ENCODE measurements at regions not wholly inside any gene's neighbourhood (a gene's known extent, or its start where the extent isn't known, plus 50 kb on each side); places are given as distances from the start of the nearest gene placed in this dataset.
"Not testable (repeated sequence)": the region's sequence is repeated elsewhere in the genome, so short reads cannot be mapped to it uniquely, and the experiment has no call there.

DNA sequence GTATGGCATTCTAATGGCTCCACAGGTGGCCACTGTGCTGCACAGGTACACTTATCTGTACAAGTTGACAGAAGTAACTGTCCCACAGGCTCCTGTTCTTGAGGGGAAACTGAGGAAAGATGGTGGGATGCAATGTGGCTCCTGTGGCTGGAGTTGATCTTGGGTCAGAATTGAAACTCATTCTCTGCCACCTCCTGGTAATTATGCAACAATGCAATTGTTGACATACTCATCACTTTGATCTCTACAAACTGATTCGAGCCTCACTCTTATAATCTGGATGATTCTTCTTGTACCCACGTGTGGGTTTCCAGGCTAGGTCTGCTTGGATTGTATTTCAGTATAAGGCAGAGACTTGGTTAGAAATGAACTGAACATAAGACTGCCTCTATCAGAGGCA lies 148.8 kb downstream of the CCNG2 start:
- no peak for DNase-seq (ENCODE audit: low read depth)

DNA sequence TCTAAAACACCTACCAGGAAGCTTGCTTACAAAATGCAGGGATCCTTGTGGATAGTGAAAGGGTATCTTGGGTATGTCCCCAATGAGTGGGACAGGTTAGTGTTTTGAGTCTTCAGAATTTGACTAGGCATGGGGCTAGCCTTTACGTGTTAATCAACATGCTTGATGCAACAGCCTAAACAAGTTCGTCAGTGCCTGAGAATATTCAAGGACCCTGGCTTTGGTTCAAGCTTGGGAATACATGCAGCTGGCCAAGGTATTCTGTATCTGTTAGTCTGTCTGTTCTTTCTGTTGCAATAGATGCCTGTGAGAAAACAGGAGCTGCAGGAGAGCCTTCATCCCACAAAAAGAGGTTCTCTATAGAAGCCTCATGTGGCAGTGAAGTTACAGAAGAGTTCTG lies 149.5 kb downstream of the CCNG2 start:
- DNase-seq (ENCODE audit: low read depth) = no peak

DNA sequence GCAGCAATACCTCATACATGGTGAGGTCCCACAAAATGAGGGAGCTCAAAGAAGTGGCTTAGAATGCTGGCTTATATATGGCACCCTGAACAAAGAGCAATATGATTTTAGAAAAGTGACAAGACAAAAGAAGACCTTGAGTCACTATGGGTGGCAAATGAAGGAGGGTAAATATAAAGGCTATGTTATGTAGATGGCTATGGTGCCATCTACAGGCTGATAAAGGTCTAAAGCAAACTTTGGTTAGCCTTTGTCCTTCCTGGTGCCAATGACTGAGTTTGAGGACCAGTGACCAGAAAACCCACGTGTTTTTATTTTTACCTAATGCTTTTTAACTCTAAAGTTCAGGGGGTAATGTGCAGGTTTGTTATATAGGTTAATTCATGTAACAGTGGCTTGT lies 151.8 kb downstream of the CCNG2 start:
- peak; percentile 43 for DNase-seq (ENCODE audit: low read depth)

DNA sequence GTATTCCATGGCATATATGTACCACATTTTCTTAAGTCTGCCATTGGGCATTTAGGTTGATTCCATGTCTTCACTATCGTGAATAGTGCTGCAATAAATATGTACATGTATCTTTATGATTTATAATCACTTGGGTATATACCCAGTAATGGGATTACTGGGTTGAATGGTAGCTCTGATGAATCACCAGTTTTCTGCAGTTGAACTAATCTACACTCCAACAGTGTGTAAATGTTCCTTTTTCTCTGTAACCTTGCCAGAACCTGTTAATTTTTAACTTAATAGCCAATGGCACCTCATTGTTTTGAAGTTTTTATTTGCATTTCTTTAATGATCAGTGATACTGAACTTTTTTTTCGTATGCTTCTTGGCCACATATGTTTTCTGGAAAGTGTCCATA lies 152.5 kb downstream of the CCNG2 start:
- no peak for DNase-seq (ENCODE audit: low read depth)

DNA sequence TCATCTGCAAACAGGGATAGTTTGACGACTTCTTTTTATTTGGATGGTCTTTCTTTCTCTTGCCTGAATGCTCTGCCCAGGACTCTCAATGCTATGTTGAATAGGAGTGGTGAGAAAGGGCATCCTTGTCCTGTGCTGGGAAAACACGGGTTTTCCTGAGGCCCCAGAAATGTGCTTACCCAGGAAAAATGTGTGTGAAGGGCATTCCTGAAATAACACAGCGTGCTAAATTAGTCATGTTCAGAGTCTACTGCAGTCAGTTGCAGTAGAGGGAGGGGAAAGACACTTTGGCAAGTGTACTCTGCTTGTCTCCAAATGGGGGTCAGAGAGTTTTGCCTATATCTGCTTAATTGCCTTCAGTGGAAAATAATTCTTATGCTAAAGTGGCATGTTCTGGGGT lies 153.9 kb downstream of the CCNG2 start:
- DNase-seq (ENCODE audit: low read depth) = peak; percentile 9

DNA sequence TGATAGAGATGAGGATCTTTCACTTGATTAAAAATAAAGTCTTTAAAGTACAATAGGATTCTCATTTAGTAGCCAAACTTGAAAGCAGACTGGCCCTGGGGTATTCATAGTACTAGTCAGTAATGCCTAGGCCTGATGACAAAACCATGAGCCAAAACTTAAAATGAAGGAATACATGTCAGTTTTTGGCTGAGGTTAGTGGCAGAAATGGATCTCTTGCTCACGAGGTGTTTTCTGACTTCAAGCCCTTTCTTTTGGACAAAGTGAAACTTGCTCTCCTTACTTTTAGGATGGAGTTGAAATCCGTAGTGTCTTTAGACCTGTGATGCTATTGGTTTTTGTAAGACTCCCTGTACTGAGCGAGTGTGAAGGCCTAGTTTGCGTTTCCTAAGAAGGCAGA lies 157.7 kb downstream of the CCNG2 start:
- no peak for DNase-seq (ENCODE audit: low read depth)

DNA sequence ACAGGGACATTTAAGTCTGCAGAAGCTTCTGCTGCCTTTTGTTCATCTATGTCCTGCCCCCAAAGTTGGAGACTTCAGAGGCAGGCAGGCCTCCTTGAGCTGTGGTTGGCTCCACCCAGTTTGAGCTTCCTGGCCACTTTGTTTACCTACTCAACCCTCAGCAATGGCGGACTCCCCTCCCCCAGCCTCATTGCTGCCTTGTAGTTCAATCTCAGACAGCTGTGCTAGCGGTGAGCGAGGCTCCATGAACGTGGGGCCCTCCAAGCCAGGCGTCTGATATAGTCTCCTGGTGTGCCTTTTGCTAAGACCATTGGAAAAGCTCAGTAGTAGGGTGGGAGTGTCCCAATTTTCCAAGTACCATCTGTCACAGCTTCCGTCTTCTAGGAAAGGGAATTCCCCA lies 170.1 kb downstream of the CCNG2 start:
- no peak for DNase-seq (ENCODE audit: low read depth)

DNA sequence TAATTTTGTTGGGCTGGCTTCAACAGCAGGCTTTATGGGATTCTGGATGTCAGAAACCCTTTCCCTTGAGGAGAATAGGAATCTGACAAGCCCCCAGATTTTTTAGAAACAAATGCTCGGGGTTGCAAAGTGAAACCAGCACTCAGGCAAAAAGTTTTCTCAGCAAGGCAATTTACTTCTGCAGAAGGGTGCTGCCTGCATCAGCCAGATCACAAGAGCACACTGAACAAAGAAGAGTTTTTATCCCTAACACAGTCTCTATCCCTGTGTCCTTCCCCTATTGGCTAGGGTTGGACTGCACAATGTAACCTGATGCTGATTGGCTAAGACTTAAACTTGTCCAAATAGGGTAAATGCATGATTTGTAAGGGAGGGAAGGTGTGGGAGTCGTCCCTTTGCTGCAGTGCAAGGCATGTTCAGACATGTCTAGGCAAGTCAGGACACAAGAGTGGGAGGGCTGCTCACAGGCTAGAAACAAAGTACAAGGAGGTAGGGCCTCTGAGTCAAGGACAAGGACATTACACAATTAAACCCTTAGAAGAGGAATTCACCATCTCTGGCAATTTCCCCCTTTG lies 175.8 kb downstream of the CCNG2 start:
- DNase-seq (ENCODE audit: low read depth) = peak; percentile 31

DNA sequence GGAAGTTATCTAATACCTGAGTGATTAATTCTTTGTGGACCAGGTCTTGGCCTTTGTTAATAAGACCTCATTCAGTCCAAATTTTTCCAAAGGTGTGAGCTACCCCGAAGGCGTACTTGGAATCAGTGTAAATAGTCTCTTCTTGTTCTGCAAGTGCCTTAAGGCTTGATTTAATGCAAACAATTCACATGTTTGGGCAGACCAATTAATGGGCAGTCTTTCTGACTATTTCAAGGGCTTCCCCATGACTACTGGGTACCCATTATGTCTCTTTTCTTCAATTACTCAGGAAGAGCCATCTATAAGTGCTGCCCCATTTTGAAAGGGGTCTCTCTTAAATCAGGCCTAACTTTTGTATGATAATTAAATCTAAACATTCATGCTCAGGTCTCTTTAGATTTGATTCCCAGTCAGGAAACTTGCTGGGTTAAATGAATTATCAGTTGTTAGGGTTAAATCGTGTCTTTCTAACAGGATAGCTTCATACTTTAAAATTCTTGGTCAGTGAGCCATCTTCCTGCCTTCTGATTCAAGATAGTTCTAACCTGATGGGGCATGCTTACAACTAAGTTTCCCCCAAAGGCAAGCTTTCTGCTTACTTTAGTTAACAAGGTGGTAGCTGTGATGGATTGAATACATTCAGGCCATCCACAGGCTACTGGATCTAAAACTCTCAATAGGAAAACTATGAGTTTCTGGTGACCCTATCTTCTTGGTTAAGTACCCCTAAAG lies 179.6 kb downstream of the CCNG2 start:
- DNase-seq (ENCODE audit: low read depth) = no peak

DNA sequence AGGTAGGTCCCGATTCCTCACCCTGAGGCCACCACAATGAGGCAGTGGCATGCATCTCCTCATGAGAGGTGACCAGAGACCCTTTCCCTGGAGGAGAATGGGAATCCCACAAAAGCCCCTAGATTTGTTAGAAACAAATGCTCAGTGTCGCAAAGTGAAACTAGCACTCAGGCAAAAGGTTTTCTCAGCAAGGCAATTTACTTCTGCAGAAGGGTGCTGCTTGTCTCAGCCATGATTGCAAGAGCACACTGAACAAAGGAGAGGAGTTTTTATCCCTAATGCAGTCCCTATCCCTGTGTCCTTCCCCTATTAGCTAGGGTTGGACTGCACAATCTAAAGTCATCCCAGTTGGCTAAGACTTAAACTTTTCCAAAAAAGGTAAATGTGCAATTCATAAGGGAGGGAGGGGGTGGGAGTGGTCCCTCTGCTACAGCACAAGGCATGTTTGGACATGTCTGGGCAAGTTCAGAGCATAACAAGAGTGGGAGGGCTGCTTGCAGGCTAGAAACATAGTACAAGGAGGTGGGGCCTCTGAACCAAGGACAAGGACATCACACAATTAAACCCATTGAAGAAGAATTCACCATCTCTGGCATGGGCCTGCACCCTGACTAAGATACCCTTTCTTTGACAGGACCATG lies 185.3 kb downstream of the CCNG2 start:
- DNase-seq (ENCODE audit: low read depth) = peak; percentile 10

DNA sequence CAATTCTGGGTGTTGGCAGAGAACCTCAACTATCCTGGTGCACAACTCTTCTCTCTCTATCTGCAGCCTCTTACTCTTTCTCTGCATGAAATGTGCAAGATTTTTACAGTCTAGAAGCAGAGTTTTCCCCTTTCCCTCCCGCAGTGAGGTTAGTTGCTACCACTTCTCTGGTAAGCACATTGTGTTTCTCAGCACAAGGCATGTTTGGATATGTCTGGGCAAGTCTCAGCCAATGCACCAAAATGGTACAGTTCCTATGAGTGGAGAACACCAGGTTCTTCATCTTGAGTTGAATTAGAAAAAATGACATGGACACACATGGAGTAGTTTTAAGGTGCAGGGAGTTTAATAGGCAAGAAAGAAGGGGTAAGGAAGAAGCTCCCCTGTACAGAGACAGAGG lies 187.0 kb downstream of the CCNG2 start:
- DNase-seq (ENCODE audit: low read depth) = no peak

DNA sequence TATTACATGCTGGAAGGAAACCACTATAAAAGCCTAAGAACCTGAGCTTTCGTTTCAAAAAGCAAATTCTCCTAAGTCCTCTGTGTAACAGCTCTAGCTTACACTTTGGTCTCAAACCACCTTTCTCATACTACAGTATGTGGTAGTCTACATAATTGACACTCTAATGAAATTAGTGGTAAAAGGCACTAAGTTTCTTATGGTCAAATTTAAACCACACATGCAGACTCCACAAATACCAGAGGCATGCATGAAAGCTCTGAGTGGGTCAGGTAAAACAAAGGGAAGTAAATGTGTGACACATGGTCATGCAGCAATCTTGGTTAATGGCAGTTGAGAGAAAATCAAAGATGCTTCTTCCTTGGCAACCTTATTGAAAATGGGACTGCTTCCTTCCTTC lies 187.8 kb downstream of the CCNG2 start:
- DNase-seq (ENCODE audit: low read depth) = no peak

DNA sequence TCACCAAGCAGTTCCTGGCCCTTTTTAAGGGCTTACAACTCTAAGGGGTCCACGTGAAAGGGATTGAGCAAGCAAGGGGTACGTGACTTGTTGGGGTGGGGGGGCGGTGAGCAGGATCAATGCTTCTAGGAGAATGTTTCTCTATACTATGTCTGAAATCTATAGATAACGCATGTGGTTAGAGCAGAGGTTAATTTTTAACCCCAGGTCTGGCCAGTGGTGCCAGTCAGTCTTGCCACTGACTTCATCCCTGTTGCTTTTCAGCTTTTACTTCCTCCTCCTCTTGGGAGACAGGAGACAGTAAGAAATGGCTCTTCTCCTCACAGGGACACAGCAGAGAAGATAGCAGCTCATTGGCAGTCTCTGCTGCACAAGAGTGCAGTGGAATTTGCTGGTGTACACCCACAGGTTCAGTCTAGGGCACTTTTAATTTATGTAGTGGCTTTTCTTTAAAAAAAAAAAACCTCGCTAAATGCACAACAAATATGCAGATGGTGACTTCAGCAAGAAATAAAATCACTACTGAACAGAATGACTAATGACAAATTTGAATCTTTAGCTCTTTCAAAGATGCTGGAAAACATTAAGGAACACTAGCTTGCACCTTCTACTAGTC lies 190.5 kb downstream of the CCNG2 start:
- DNase-seq (ENCODE audit: low read depth) = no peak

DNA sequence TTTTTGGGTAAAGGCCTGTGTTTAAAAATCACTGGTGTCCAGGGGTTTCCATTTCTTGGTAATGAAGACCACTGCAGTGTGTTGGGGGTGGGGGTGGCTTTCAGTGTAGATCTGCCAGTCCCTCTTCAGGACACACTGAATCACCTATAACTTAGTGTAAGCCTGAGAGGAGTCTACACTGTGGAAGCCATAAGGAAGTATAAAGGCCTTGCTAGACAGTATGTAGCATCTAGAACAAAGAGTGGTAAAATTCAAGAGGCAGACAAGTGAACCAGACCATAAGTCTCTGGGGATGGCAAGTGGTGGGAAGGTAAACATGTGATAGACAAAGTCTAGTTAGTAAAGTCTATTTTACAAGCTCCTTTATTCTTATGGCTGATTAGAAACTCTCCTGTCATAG lies 191.8 kb downstream of the CCNG2 start:
- DNase-seq (ENCODE audit: low read depth) = no peak

DNA sequence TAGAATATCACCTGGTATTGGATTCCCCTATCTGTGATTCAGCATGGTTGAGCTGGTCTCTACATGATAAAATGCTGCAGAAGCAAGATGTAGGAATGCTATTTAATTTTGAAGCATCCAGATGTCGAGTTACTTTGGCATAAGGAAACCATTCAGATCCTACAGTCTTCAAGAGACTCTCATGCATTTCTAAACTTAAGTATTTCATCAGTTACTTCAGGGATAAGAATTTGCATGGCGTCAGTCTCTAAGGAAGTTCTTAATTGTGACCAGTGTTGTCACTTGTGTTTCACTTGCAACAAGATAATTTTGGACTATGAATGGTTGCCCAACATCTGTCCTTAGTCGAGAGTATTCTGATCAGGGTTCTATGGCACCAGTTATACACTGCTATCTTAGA lies 192.4 kb downstream of the CCNG2 start:
- no peak for DNase-seq (ENCODE audit: low read depth)

DNA sequence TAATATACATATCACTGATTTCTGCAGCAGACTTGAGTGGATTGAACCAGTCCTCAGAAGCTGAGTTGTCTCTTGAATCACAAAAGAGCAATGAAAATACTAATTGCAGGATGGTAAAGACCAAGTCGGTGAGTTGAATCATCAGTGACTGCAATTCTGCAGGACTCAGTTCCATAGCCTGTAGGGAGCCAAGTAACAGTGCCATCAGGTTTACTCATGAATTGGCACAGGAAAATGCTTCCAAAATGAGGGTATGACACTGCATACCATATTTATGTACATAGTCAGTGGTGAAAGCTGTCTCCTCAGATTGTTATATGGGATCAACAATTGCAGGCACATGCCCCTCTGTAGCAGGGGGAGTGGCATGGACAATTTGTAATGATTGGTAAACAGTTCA lies 192.8 kb downstream of the CCNG2 start:
- peak; percentile 11 for DNase-seq (ENCODE audit: low read depth)

DNA sequence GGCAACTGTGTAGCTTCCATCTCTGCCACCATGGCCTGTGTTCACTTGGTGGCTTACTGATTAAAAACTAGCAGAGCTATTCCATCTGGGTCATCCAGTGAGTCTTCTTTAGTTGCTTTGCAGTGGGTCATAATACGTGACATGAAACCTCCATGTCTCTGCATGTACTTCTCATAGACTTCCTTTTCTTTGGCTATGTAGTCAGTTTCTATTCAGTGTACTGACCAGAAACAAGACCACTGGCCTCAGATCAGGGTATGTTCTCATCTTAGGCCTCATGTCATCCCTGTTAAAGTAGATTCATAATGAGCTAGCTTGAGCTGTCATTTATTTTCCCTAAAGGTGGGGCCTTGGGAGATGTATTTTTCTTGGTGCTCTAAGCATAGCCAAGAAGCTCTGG lies 195.2 kb downstream of the CCNG2 start:
- no peak for DNase-seq (ENCODE audit: low read depth)

DNA sequence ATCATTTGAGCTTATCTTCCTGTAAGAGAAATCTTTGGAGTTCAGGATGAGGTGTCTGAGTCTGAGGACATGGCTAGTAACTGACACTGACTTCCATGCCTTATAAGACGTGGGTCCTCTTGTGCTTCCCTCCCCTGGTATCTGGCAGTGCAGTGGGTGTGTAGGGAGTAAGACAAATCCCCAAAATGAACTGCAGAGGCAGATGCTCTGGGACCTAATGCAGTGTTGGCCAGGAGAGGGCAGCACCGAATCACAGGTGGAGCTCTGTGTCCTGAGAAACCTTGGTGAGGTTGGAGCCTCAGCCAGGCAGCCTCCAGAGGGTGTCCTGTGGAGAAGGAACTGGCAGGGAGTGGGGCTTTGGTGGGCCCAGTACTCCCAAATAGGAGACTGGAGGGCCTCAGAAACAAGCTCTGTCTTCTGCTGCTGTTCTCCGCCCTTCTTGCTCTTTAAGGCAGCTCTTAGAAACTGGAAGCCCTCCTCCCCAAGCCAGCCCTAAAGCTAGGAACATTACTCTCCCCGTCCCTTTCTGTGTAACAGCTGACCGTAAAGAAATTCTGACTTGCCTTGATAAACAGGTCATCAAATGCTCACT lies 196.8 kb downstream of the CCNG2 start:
- not testable (repeated sequence) for DNase-seq (ENCODE audit: low read depth)

DNA sequence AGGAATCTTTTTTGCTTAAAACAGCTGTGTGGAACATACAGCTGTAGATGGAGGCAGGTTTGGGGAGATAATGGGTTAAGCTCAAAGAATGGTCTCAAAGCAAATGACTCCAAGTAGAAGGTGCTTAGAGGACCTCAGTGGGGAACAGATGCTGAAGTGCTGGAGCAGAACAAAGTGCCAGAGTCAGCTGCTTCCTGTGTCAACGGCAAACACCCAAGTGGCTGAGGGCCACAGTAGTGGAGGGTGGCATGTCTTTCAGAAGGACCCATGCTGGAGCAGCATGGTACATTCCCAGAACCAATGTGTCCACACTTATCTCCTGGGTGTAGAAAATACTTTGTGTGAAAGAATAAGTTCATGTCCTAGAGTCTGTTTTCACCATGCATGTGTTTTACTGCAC lies 197.5 kb downstream of the CCNG2 start:
- no peak for DNase-seq (ENCODE audit: low read depth)

DNA sequence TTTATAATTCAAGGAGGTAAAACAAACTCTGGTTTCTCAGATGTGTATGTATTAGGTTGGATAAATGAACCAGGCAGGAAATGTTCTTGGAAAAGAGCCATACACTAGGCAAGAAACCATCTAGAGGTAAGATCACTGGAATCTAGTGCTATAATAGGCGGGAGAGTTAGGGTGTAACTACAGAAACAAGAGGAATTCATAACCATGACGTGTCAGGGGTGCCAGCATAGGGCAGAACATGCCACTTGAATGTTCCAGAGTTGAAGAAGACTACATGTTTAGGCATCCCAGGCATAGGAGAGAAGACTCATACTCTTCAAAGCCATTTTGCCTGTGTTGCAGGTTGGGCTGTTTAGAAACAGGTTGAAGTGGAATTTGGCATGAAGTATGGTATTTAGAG lies 198.7 kb downstream of the CCNG2 start:
- DNase-seq (ENCODE audit: low read depth) = no peak

DNA sequence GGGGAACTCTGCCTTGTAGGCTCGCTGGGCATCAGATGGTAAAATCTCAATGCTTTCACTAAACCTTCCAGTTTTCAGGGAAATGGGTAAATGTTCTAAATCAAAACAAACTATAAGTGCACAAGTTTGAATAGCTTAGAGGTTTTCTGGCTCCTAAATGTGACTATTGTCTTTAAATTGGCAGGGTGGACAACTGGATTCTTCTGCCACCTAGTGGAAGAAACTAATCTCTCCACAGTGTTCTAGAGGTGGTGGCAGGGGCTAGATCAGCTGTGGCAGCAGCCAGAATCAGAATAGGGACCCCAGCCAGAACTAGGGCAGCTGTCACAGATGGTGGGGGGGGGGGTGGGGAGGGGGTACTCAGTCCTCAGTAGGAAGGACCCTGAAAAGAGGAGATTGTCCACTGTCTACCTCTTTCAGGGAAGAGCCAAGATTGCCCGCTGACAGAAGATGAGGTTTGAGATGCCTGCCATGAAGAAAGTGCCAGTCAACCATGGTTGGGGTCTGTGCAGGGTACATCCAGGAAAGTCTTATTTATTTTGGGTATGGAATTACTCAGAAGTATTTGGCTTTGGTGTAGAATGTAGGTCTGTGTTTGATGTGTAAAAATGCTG lies 201.4 kb downstream of the CCNG2 start:
- DNase-seq (ENCODE audit: low read depth) = peak; percentile 19

DNA sequence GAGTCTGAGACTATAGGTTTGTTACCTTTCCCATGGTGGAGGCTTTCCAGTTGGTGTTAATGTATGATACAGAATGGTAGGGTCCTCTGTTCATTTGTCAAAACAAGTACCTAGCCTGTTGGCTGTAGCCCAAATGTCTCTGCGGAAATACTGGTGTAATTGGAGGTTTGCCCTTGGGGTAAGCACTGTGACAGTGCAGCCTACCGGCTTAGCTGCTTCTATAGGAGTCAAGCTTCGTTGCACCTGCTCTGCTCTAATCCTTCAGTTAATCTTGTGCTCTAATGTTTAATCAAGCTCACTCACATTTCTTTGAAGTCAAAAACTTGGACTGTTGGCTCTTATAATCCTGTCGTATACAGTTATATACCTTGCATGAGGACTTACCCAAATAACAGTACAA lies 203.4 kb downstream of the CCNG2 start:
- DNase-seq (ENCODE audit: low read depth) = no peak
